Gastrocnemius medialis (tissue), 4 donors: ENCODE measurements at regions not wholly inside any gene's neighbourhood (a gene's known extent, or its start where the extent isn't known, plus 50 kb on each side); places are given as distances from the start of the nearest gene placed in this dataset.

Experiments used
- POLR2A ChIP-seq, 2 donors: fragments of 450-650 bp; IDR thresholded peaks; one replicate each; pipeline ENCODE4 v1.6.1; 2017; ENCODE audit warnings: antibody characterized with exemption in 2 of 2, mild to moderate bottlenecking in 2 of 2, moderate library complexity in 2 of 2
- TF ChIP-seq, protein P1 (sequence below), 5 experiments: fragments of 450-650 bp in 3 of 5; fragments of 200-600 bp in 2 of 5; sonication (generic) in 2 of 5; IDR thresholded peaks in 4 of 5; conservative IDR thresholded peaks in 1 of 5; 1 replicate in 4 of 5; 2 replicates in 1 of 5; pipeline ENCODE4 v1.5.1; 2016 to 2019; ENCODE audit warnings: antibody characterized with exemption in 5 of 5, mild to moderate bottlenecking in 3 of 5, moderate library complexity in 3 of 5

- TF ChIP-seq POLR2A (IDR thresholded peaks at IDR 0.05): no peak
- TF ChIP-seq, protein P1, sequence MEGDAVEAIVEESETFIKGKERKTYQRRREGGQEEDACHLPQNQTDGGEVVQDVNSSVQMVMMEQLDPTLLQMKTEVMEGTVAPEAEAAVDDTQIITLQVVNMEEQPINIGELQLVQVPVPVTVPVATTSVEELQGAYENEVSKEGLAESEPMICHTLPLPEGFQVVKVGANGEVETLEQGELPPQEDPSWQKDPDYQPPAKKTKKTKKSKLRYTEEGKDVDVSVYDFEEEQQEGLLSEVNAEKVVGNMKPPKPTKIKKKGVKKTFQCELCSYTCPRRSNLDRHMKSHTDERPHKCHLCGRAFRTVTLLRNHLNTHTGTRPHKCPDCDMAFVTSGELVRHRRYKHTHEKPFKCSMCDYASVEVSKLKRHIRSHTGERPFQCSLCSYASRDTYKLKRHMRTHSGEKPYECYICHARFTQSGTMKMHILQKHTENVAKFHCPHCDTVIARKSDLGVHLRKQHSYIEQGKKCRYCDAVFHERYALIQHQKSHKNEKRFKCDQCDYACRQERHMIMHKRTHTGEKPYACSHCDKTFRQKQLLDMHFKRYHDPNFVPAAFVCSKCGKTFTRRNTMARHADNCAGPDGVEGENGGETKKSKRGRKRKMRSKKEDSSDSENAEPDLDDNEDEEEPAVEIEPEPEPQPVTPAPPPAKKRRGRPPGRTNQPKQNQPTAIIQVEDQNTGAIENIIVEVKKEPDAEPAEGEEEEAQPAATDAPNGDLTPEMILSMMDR (IDR thresholded peaks at IDR 0.05 in 4 of 5, conservative IDR thresholded peaks at IDR 0.05 in 1 of 5): no peak
Observed at GRCh38 chr20:5390720-5391119, 74.0 kb upstream of the PROKR2 start.
